ENCODE measurements at regions not wholly inside any gene's neighbourhood (a gene's known extent, or its start where the extent isn't known, plus 50 kb on each side); places are given as distances from the start of the nearest gene placed in this dataset.

GRCh38 chr15:69747193-69747592 is 294.6 kb downstream of the RPLP1 start:
- no peaks in the 10 kb centered on the region for H3K27me3 ChIP-seq (replicated peaks; ENCODE audit: insufficient read depth)
- DNase-seq (ENCODE audit: low spot score) = no peak
- 89% methylated on average over 5 of the region's 5 CpGs for WGBS
- TF ChIP-seq POLR2A (IDR thresholded peaks at IDR 0.05) = no peak
- TF ChIP-seq POLR2AphosphoS5 (IDR thresholded peaks at IDR 0.05) = no peak
- TF ChIP-seq, protein P1, sequence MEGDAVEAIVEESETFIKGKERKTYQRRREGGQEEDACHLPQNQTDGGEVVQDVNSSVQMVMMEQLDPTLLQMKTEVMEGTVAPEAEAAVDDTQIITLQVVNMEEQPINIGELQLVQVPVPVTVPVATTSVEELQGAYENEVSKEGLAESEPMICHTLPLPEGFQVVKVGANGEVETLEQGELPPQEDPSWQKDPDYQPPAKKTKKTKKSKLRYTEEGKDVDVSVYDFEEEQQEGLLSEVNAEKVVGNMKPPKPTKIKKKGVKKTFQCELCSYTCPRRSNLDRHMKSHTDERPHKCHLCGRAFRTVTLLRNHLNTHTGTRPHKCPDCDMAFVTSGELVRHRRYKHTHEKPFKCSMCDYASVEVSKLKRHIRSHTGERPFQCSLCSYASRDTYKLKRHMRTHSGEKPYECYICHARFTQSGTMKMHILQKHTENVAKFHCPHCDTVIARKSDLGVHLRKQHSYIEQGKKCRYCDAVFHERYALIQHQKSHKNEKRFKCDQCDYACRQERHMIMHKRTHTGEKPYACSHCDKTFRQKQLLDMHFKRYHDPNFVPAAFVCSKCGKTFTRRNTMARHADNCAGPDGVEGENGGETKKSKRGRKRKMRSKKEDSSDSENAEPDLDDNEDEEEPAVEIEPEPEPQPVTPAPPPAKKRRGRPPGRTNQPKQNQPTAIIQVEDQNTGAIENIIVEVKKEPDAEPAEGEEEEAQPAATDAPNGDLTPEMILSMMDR (IDR thresholded peaks at IDR 0.05) = no peak
- intact Hi-C loops (cut with DNase I) = no loop called here
- H3K27ac ChIP-seq = no peak overlapping the region
- no peak overlapping the region for H3K4me3 ChIP-seq
- H3K9me3 ChIP-seq = no peaks in the 10 kb centered on the region
- no peaks in the 10 kb centered on the region for H3K36me3 ChIP-seq
- H3K4me1 ChIP-seq (replicated peaks) = peaks cover 1% of the 10 kb centered on the region

- TF ChIP-seq POLR2AphosphoS5 (IDR thresholded peaks at IDR 0.05) = no peak
- TF ChIP-seq, protein P1 (IDR thresholded peaks at IDR 0.05) = no peak
- TF ChIP-seq POLR2A (IDR thresholded peaks at IDR 0.05) = no peak
- no peaks in the 10 kb centered on the region for H3K36me3 ChIP-seq
- 72% methylated on average over 7 of the region's 7 CpGs for WGBS
- no peak overlapping the region for H3K27ac ChIP-seq
- H3K4me3 ChIP-seq = no peak overlapping the region
- H3K9me3 ChIP-seq = no peaks in the 10 kb centered on the region
- no peaks in the 10 kb centered on the region for H3K27me3 ChIP-seq (replicated peaks; ENCODE audit: insufficient read depth)
- intact Hi-C loops (cut with DNase I) = no loop called here
- DNase-seq (ENCODE audit: low spot score) = no peak
- H3K4me1 ChIP-seq (replicated peaks) = no peaks in the 10 kb centered on the region
Measured at GRCh38 chr15:69748131-69748530, 295.5 kb downstream of the RPLP1 start.

DNA sequence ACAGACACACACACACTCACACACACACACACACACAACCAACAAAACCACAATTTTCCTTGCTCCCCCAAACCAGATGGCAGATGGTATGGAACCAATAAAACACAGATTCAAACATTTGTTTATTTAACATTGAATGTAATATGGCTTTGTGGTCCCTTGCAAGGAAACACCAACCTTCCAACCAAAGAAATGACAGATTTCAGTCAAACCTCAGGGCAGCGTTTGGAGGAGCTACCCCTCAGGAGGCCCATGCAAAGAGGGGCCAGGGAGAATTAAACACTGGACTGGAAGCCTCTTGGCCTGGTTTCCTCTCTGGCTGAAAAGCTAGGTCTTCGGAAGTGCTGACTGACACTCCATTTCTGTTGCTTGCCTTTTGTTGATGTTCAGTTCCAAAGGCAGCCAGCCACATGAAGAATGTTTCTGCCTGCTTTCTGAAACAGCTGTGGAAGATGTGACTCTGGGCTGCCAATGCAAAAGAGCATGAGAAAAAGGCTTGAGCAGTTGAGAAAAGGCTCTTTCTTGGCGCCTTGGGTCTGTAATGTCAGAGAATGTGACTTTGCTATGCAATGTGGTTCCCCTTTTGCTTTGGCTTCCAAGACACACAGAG is 296.1 kb downstream of the RPLP1 start:
- WGBS = 78% methylated on average over 3 of the region's 3 CpGs
- TF ChIP-seq, protein P1 (IDR thresholded peaks at IDR 0.05) = no peak
- TF ChIP-seq POLR2A (IDR thresholded peaks at IDR 0.05) (no peak), POLR2AphosphoS5 (IDR thresholded peaks at IDR 0.05) (no peak)
- no peak overlapping the region for H3K4me3 ChIP-seq
- H3K9me3 ChIP-seq = no peaks in the 10 kb centered on the region
- H3K27me3 ChIP-seq (replicated peaks; ENCODE audit: insufficient read depth) = no peaks in the 10 kb centered on the region
- no peaks in the 10 kb centered on the region for H3K36me3 ChIP-seq
- intact Hi-C loops (cut with DNase I) = no loop called here
- no peak for DNase-seq (ENCODE audit: low spot score)
- H3K4me1 ChIP-seq (replicated peaks) = no peaks in the 10 kb centered on the region
- no peak overlapping the region for H3K27ac ChIP-seq

DNA sequence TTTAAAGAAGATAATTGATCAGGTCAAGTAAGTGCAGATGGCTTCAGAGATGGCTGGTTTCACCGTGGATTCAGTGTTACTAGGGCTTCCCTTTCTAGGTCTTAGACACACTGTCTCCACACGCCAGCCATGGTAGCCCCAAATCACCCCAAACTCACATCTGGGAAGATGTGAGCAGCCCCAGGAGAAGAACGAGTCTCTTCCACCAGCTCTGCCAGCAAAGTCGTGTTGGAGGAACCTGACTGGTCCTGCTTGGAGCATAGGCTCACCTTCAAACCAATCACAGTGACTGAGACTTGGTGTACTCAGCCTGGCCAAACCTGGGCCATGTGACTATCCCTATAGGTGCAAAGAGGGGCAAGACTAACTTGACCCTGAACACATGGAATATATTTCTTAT is 296.7 kb downstream of the RPLP1 start:
- Histone ChIP-seq H3K27me3 (replicated peaks; ENCODE audit: insufficient read depth) (no peaks in the 10 kb centered on the region), H3K4me1 (replicated peaks) (no peaks in the 10 kb centered on the region), H3K4me3 (no peak overlapping the region), H3K9me3 (no peaks in the 10 kb centered on the region), H3K36me3 (no peaks in the 10 kb centered on the region), H3K27ac (no peak overlapping the region)
- WGBS = 92% methylated on average over 4 of the region's 4 CpGs
- intact Hi-C loops (cut with DNase I) = no loop called here
- no peak for DNase-seq (ENCODE audit: low spot score)
- no peak for TF ChIP-seq POLR2AphosphoS5 (IDR thresholded peaks at IDR 0.05)
- TF ChIP-seq, protein P1 (IDR thresholded peaks at IDR 0.05) = no peak

DNA sequence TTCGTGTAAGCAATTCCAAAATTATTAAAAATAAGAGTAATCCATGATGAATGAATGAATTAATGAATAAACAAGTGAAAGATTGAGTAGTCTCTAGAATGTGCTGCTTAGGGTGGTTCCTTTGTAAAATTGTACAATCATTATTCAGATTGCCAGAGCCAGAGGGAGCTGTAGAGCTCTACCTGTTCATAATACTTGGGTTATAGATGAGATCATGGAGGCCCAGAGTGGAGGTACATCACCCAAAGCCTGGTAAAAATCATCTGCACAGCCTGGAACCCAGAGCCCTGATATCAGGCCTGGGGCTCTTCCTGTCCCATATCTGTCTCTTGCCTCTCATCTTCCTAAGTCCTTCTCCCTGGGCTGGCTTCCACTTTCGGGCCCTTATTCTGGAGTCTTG is 297.2 kb downstream of the RPLP1 start:
- H3K36me3 ChIP-seq = no peaks in the 10 kb centered on the region
- no peak for DNase-seq (ENCODE audit: low spot score)
- H3K27ac ChIP-seq = no peak overlapping the region
- 98% methylated on average over 2 of the region's 2 CpGs for WGBS
- intact Hi-C loops (cut with DNase I) = no loop called here
- no peaks in the 10 kb centered on the region for H3K9me3 ChIP-seq
- TF ChIP-seq, protein P1 (IDR thresholded peaks at IDR 0.05) = no peak
- TF ChIP-seq POLR2A (IDR thresholded peaks at IDR 0.05) (no peak), POLR2AphosphoS5 (IDR thresholded peaks at IDR 0.05) (no peak)
- no peak overlapping the region for H3K4me3 ChIP-seq
- no peaks in the 10 kb centered on the region for H3K27me3 ChIP-seq (replicated peaks; ENCODE audit: insufficient read depth)
- no peaks in the 10 kb centered on the region for H3K4me1 ChIP-seq (replicated peaks)

Data from prostate gland (tissue), 2 donors.